ENCODE measurements at regions not wholly inside any gene's neighbourhood (a gene's known extent, or its start where the extent isn't known, plus 50 kb on each side); places are given as distances from the start of the nearest gene placed in this dataset.

DNA sequence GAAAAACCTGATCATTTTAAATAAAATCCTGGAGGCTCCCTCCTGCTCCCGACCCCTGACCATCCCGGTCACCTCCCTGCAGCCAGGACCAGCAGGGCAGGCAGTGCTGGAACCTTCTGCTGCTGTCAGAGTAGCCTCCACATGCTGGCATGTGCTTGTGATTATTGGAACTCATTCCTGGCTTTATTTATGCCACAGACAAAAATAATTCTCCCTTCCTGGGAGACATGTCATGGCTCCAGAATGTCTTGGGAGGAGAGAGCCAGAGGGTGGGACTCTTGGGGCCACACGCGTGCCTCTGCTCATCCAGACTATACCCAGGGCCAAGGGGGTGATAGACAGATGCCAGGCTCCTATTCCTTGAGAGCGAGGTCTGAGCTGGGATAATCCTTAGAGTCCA is 183.6 kb upstream of the RAB4A start:
- TF ChIP-seq FOXA1 (IDR thresholded peaks at IDR 0.05) (no peak), ELF4 (IDR thresholded peaks at IDR 0.05) (no peak), TARDBP (IDR thresholded peaks at IDR 0.05) (no peak), FOXM1 (IDR thresholded peaks at IDR 0.05; ENCODE audit: borderline replicate concordance) (no peak), SP1 (IDR thresholded peaks at IDR 0.05) (no peak), SUZ12 (IDR thresholded peaks at IDR 0.05) (no peak), LEF1 (IDR thresholded peaks at IDR 0.05; ENCODE audit: borderline replicate concordance) (no peak), BHLHE40 (IDR thresholded peaks at IDR 0.05; ENCODE audit: borderline replicate concordance) (no peak)
- TF ChIP-seq, protein P1, sequence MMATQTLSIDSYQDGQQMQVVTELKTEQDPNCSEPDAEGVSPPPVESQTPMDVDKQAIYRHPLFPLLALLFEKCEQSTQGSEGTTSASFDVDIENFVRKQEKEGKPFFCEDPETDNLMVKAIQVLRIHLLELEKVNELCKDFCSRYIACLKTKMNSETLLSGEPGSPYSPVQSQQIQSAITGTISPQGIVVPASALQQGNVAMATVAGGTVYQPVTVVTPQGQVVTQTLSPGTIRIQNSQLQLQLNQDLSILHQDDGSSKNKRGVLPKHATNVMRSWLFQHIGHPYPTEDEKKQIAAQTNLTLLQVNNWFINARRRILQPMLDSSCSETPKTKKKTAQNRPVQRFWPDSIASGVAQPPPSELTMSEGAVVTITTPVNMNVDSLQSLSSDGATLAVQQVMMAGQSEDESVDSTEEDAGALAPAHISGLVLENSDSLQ (IDR thresholded peaks at IDR 0.05) = no peak
